Ascending aorta (tissue), 2 donors: ENCODE measurements at regions not wholly inside any gene's neighbourhood (a gene's known extent, or its start where the extent isn't known, plus 50 kb on each side); places are given as distances from the start of the nearest gene placed in this dataset.

ENCODE experiments used
- DNase-seq, 2 donors: peaks; one replicate each; pipeline ENCODE4 v3.0.0-alpha.2; 2019; ENCODE audit warnings: low spot score in 2 of 2
- H3K27ac ChIP-seq, 2 donors: fragments of 200-600 bp; sonication (generic); one replicate each; pipeline ENCODE4 v1.5.1; 2016 to 2017; ENCODE audit warnings: mild to moderate bottlenecking in 1 of 2
- H3K27me3 ChIP-seq: fragments of 200-600 bp; sonication (generic); one replicate; pipeline ENCODE4 v1.5.1; 2017
- H3K36me3 ChIP-seq, 2 donors: fragments of 200-600 bp; sonication (generic); one replicate each; pipeline ENCODE4 v1.5.1; 2016
- H3K4me1 ChIP-seq, 2 donors: fragments of 200-600 bp; sonication (generic); one replicate each; pipeline ENCODE4 v1.5.1; 2016 to 2017; ENCODE audit warnings: mild to moderate bottlenecking in 1 of 2
- H3K4me3 ChIP-seq, 2 donors: fragments of 200-600 bp; sonication (generic); one replicate each; pipeline ENCODE4 v1.5.1; 2016 to 2017; ENCODE audit warnings: mild to moderate bottlenecking in 1 of 2
- H3K9me3 ChIP-seq, 2 donors: fragments of 200-600 bp; sonication (generic); one replicate each; pipeline ENCODE4 v1.5.1; 2016
- CTCF ChIP-seq, 3 experiments: fragments of 200-600 bp in 2 of 3; fragments of 450-650 bp in 1 of 3; sonication (generic) in 2 of 3; IDR thresholded peaks; one replicate each; pipeline ENCODE4 v1.5.1; 2016 to 2019; ENCODE audit warnings: antibody characterized with exemption in 3 of 3, mild to moderate bottlenecking in 1 of 3, moderate library complexity in 1 of 3
- intact Hi-C: fragments of 100-400 bp; cut with DNase I; formaldehyde crosslinking; loops from one replicate; pipeline ENCODE4 v1.15.1; 2023

- DNase-seq, result no peak
- no peak for TF ChIP-seq CTCF (IDR thresholded peaks at IDR 0.05)
Measured at GRCh38 chr7:12921751-12922345, 234.4 kb downstream of the ARL4A start.

GRCh38 chr7:12923971-12924370 lies 236.5 kb downstream of the ARL4A start:
- no peaks in the 10 kb centered on the region for H3K36me3 ChIP-seq
- no peak overlapping the region for H3K27ac ChIP-seq
- H3K4me3 ChIP-seq, result no peak overlapping the region
- no peaks in the 10 kb centered on the region for H3K27me3 ChIP-seq
- intact Hi-C loops, result no loop called here
- no peaks in the 10 kb centered on the region for H3K4me1 ChIP-seq
- TF ChIP-seq CTCF (IDR thresholded peaks at IDR 0.05), result no peak
- H3K9me3 ChIP-seq, result no peaks in the 10 kb centered on the region
- no peak for DNase-seq

More at GRCh38 chr7:12921751-12922345, 234.4 kb downstream of the ARL4A start:
- Histone ChIP-seq H3K27me3 (no peaks in the 10 kb centered on the region), H3K4me3 (no peak overlapping the region), H3K9me3 (no peaks in the 10 kb centered on the region), H3K36me3 (no peaks in the 10 kb centered on the region), H3K4me1 (no peaks in the 10 kb centered on the region), H3K27ac (no peak overlapping the region)
- intact Hi-C loops, result no loop called here

GRCh38 chr7:12926206-12926605 lies 238.8 kb downstream of the ARL4A start:
- Histone ChIP-seq H3K4me3 (no peak overlapping the region), H3K27me3 (no peaks in the 10 kb centered on the region), H3K36me3 (no peaks in the 10 kb centered on the region), H3K4me1 (no peaks in the 10 kb centered on the region), H3K9me3 (no peaks in the 10 kb centered on the region), H3K27ac (no peak overlapping the region)
- DNase-seq, result no peak
- intact Hi-C loops, result no loop called here
- TF ChIP-seq CTCF (IDR thresholded peaks at IDR 0.05), result no peak

GRCh38 chr7:12927635-12928434 lies 240.4 kb downstream of the ARL4A start:
- no peak overlapping the region for H3K27ac ChIP-seq
- TF ChIP-seq CTCF (IDR thresholded peaks at IDR 0.05), result no peak
- H3K4me1 ChIP-seq, result no peaks in the 10 kb centered on the region
- H3K27me3 ChIP-seq, result no peaks in the 10 kb centered on the region
- intact Hi-C loops, result no loop called here
- no peak overlapping the region for H3K4me3 ChIP-seq
- H3K9me3 ChIP-seq, result no peaks in the 10 kb centered on the region
- DNase-seq, result no peak
- H3K36me3 ChIP-seq, result no peaks in the 10 kb centered on the region

- intact Hi-C loops, result no loop called here
- no peaks in the 10 kb centered on the region for H3K4me1 ChIP-seq
- no peak for TF ChIP-seq CTCF (IDR thresholded peaks at IDR 0.05)
Measured at GRCh38 chr7:12929476-12930140, 242.2 kb downstream of the ARL4A start.

More at GRCh38 chr7:12929476-12930140, 242.2 kb downstream of the ARL4A start:
- Histone ChIP-seq H3K4me3 (no peak overlapping the region), H3K27me3 (no peaks in the 10 kb centered on the region), H3K36me3 (no peaks in the 10 kb centered on the region), H3K27ac (no peak overlapping the region), H3K9me3 (no peaks in the 10 kb centered on the region)
- DNase-seq, result no peak
